ENCODE measurements at regions not wholly inside any gene's neighbourhood (a gene's known extent, or its start where the extent isn't known, plus 50 kb on each side); places are given as distances from the start of the nearest gene placed in this dataset.
A peak's percentile ranks its signal among the peaks of the same experiment; 100 is the strongest.

GRCh38 chr5:110923971-110924370, 147.5 kb upstream of the TSLP start:
- no peak for TF ChIP-seq CTCF (IDR thresholded peaks at IDR 0.05)
- intact Hi-C loops (cut with DNase I): no loop called here
- Histone ChIP-seq H3K36me3 (no peaks in the 10 kb centered on the region), H3K4me3 (no peak overlapping the region), H3K9me3 (no peaks in the 10 kb centered on the region), H3K27ac (no peak overlapping the region), H3K27me3 (no peaks in the 10 kb centered on the region), H3K4me1 (no peaks in the 10 kb centered on the region)
- DNase-seq (ENCODE audit: low spot score in 2 of 2): no peak

GRCh38 chr5:110925398-110925797, 146.1 kb upstream of the TSLP start:
- H3K27ac ChIP-seq: peak overlapping the region in 1 of 2 donors; percentile 10
- no peaks in the 10 kb centered on the region for H3K4me1 ChIP-seq
- no peak for DNase-seq (ENCODE audit: low spot score in 2 of 2)
- H3K36me3 ChIP-seq: no peaks in the 10 kb centered on the region
- intact Hi-C loops (cut with DNase I): no loop called here
- no peak overlapping the region for H3K4me3 ChIP-seq
- no peaks in the 10 kb centered on the region for H3K27me3 ChIP-seq
- no peaks in the 10 kb centered on the region for H3K9me3 ChIP-seq
- TF ChIP-seq CTCF (IDR thresholded peaks at IDR 0.05): no peak

DNA sequence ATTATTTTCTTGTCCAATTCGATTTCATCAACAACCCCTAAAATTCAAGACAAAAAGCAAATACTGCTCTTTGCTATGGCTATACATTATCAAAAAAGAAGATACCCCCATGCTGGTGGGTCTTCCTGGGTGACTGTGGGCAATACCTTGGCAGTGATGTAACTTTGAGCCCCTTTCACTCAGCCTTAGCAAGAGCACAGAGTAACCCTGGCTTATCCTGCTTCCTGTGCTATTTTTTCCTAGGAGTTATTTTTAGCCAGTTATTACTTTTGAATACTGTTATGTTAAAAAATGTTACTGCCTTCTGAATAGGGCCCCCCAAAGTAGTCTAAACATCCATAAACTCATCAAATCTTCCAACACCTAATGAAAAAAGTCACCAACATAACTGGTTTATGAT, 145.6 kb upstream of the TSLP start:
- Histone ChIP-seq H3K4me3 (no peak overlapping the region), H3K27ac (peak overlapping the region in 1 of 2 donors; percentile 10), H3K9me3 (no peaks in the 10 kb centered on the region), H3K4me1 (no peaks in the 10 kb centered on the region), H3K27me3 (no peaks in the 10 kb centered on the region), H3K36me3 (no peaks in the 10 kb centered on the region)
- TF ChIP-seq CTCF (IDR thresholded peaks at IDR 0.05): no peak
- no peak for DNase-seq (ENCODE audit: low spot score in 2 of 2)
- intact Hi-C loops (cut with DNase I): no loop called here

DNA sequence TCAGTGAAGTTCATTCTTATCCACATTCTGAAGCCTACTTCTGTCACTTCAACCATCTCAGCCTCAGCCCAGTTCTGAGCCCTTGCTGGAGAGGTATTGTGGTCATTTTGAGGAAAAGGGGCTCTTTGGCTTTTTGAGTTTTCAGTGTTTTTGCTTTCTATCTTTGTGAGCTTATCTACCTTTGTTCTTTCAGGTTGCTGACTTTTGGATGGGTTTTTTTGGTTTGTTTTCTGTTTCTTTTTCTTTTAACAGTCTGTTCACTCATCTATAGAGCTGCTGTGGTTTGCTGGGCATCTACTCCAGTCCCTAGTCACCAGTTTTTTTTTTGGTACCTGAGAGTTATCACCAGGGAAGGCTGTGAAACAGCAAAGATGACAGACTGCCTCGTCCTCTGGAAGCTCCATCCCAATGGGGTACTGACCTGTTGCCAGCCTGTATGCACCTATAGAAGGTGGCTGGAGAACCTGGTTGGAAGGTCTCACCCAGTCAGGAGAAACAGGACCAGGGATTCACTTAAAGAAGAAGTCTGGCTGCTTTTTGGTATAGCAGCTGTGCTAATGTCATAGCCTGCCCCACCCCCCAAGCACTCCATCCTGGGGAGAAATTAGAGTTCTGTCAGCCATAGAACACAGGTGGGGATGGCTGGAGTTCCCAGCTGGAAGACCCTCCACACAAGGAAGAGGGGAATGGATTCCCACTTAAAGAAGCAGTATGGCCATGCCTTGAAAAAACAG, 138.6 kb upstream of the TSLP start:
- DNase-seq (ENCODE audit: low spot score in 2 of 2): no peak
- no peak overlapping the region for H3K4me3 ChIP-seq
- H3K4me1 ChIP-seq: no peaks in the 10 kb centered on the region
- H3K36me3 ChIP-seq: no peaks in the 10 kb centered on the region
- intact Hi-C loops (cut with DNase I): no loop called here
- H3K27ac ChIP-seq: no peak overlapping the region
- TF ChIP-seq CTCF (IDR thresholded peaks at IDR 0.05): no peak
- no peaks in the 10 kb centered on the region for H3K27me3 ChIP-seq
- no peaks in the 10 kb centered on the region for H3K9me3 ChIP-seq

DNA sequence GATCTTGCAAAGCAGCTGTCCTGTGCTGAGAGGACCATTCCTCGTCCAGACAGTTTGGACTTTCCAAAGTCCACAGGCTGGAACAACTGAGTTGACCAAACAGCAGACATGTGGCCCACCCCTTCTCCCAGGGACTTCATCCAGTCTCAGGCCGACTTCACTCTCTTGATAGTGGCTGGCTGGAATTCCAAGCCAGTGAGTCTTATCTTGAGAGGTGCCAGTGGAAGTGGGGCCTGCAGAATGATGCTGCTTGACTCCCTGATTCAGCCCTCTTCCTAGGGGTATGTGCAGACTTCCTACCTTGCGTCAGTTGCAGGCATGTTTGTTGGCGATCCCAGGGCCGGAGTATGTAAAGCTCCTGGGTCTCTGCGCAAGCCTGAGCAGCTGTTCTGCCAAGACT, 131.4 kb upstream of the TSLP start:
- no peak for DNase-seq (ENCODE audit: low spot score in 2 of 2)
- Histone ChIP-seq H3K27me3 (no peaks in the 10 kb centered on the region), H3K4me3 (no peak overlapping the region), H3K27ac (no peak overlapping the region), H3K9me3 (no peaks in the 10 kb centered on the region), H3K4me1 (no peaks in the 10 kb centered on the region), H3K36me3 (no peaks in the 10 kb centered on the region)
- TF ChIP-seq CTCF (IDR thresholded peaks at IDR 0.05): no peak
- intact Hi-C loops (cut with DNase I): no loop called here

Measured in ascending aorta (tissue), 2 donors.